GM12892 (cell line): ENCODE measurements at regions not wholly inside any gene's neighbourhood (a gene's known extent, or its start where the extent isn't known, plus 50 kb on each side); places are given as distances from the start of the nearest gene placed in this dataset.

Source experiments
- POLR2A ChIP-seq: IDR thresholded peaks from 2 replicates; pipeline ENCODE4 v1.6.1; 2011; ENCODE audit warnings: low read depth, low read length, control low read depth
- POLR2AphosphoS5 ChIP-seq: IDR thresholded peaks from 2 replicates; pipeline ENCODE4 v1.6.1; 2011; ENCODE audit warnings: low read depth, low read length, control low read depth

DNA sequence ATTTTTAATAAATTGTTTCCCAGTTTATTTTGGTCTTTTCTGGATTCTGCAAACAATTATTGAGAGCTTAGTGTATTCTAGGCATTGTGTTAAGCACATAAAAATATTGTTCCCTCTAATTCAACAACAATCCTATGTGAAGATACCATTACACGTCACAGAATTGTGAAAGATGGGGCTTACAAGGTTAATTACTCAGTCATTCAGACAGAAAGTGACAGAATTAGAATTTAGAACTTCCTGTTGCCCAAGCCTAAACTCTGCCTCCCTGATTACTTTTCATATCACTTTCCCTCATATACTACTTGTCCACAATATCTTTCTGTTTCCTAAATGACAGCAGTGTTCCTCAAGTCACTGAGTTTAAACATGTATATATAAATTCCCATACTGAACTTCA lies 186.7 kb upstream of the VEGFC start:
- TF ChIP-seq POLR2A (no peak), POLR2AphosphoS5 (no peak)
